A549 (cell line): ENCODE measurements at regions not wholly inside any gene's neighbourhood (a gene's known extent, or its start where the extent isn't known, plus 50 kb on each side); places are given as distances from the start of the nearest gene placed in this dataset.

Experiments used
- ATAC-seq, 2 experiments: fragments of 200-7000 bp in 1 of 2; fragments of >200 bp in 1 of 2; cut with Nextera tagmentation in 1 of 2; cut with Tn5 transposase in 1 of 2; 3 replicates each; pipeline versions ENCODE4 v1.8.0 to v1.9.1; 2018 to 2020; ENCODE audit warnings: mild to moderate bottlenecking in 1 of 2, moderate library complexity in 1 of 2
- CTCF ChIA-PET: fragments of 300-600 bp; sonication (Branson Sonifier 250); formaldehyde crosslinking; extraction: SDS; loops from one replicate; lab custom pipeline; 2021; ENCODE audit warnings: antibody characterized with exemption, inconsistent platforms; lab: Yijun Ruan, JAX
- POLR2A ChIA-PET: fragments of 350-600 bp; formaldehyde crosslinking; extraction: SDS; loops from one replicate; lab custom pipeline; 2021; ENCODE audit warnings: antibody characterized with exemption, inconsistent platforms; lab: Yijun Ruan, JAX
- DNase-seq, 2 experiments: peaks; one replicate each; pipeline versions ENCODE4 v3.0.0 to v3.0.0-alpha.2; 2011 to 2016; ENCODE audit warnings: low read depth in 1 of 2, low spot score in 1 of 2
- FAIRE-seq: peaks from 2 replicates; lab custom pipeline; 2011; peaks lifted over from hg19 to GRCh38; lab: Jason Lieb, UNC
- H3K27ac ChIP-seq, 2 experiments: fragments of >200 bp; sonication (Bioruptor Twin); formaldehyde crosslinking; 3 replicates each; pipeline ENCODE4 v1.5.1; 2016 to 2017
- H3K4me1 ChIP-seq: fragments of >200 bp; sonication (Bioruptor Twin); formaldehyde crosslinking; 3 replicates; pipeline ENCODE4 v1.6.1; 2016
- H3K4me2 ChIP-seq: fragments of >200 bp; sonication (Bioruptor Twin); formaldehyde crosslinking; 3 replicates; pipeline ENCODE4 v1.6.1; 2016
- H3K4me3 ChIP-seq: fragments of >200 bp; sonication (Bioruptor Twin); formaldehyde crosslinking; 3 replicates; pipeline ENCODE4 v1.5.1; 2016
- H3K9me3 ChIP-seq: fragments of >200 bp; sonication (Bioruptor Twin); formaldehyde crosslinking; 3 replicates; pipeline ENCODE4 v1.6.1; 2016
- CBX2 ChIP-seq: fragments of 200-600 bp; sonication (generic); IDR thresholded peaks from 2 replicates; pipeline ENCODE4 v1.6.1; 2016; ENCODE audit warnings: low read depth, mild to moderate bottlenecking, borderline replicate concordance
- CBX8 ChIP-seq: fragments of 200-600 bp; sonication (generic); IDR thresholded peaks from 2 replicates; pipeline ENCODE4 v1.6.1; 2016
- CEBPB ChIP-seq, 2 experiments: fragments of >200 bp in 1 of 2; sonication (Bioruptor Twin) in 1 of 2; formaldehyde crosslinking in 1 of 2; IDR thresholded peaks; 2 replicates each; pipeline ENCODE4 v1.6.1; 2012 to 2016
- CHD4 ChIP-seq: fragments of 200-600 bp; sonication (generic); IDR thresholded peaks from 2 replicates; pipeline ENCODE4 v1.6.1; 2016; ENCODE audit warnings: antibody characterized with exemption, mild to moderate bottlenecking, borderline replicate concordance
- EHMT2 ChIP-seq: fragments of 200-600 bp; sonication (generic); IDR thresholded peaks from 2 replicates; pipeline ENCODE4 v1.6.1; 2016; ENCODE audit warnings: antibody characterized with exemption, low read depth, mild to moderate bottlenecking, moderate library complexity
- FOXS1 ChIP-seq: fragments of 250-450 bp; sonication (Bioruptor Pico); IDR thresholded peaks from 2 replicates; pipeline ENCODE4 v1.5.0; 2020; ENCODE audit warnings: mild to moderate bottlenecking, moderate library complexity
- HDAC2 ChIP-seq: fragments of 200-600 bp; sonication (generic); IDR thresholded peaks from 2 replicates; pipeline ENCODE4 v1.6.1; 2016
- HEYL ChIP-seq: fragments of 250-450 bp; sonication (Bioruptor Pico); IDR thresholded peaks from 2 replicates; pipeline ENCODE4 v1.8.0; 2021; ENCODE audit warnings: mild to moderate bottlenecking, moderate library complexity
- HMGXB4 ChIP-seq: fragments of 250-450 bp; sonication (Bioruptor Pico); IDR thresholded peaks from 2 replicates; pipeline ENCODE4 v1.5.0; 2021; ENCODE audit warnings: mild to moderate bottlenecking, moderate library complexity, borderline replicate concordance
- HOXA7 ChIP-seq: fragments of 250-450 bp; sonication (Bioruptor Pico); IDR thresholded peaks from 2 replicates; pipeline ENCODE4 v1.5.0; 2020; ENCODE audit warnings: mild to moderate bottlenecking, moderate library complexity
- HOXB13 ChIP-seq: fragments of 250-450 bp; sonication (Bioruptor Pico); IDR thresholded peaks from 2 replicates; pipeline ENCODE4 v1.5.0; 2020; ENCODE audit warnings: low read depth, mild to moderate bottlenecking, moderate library complexity
- HOXB5 ChIP-seq: fragments of 250-450 bp; sonication (Bioruptor Pico); IDR thresholded peaks from 2 replicates; pipeline ENCODE4 v1.5.0; 2020; ENCODE audit warnings: mild to moderate bottlenecking, moderate library complexity
- JUNB ChIP-seq: fragments of >200 bp; sonication (Bioruptor Twin); formaldehyde crosslinking; IDR thresholded peaks from 2 replicates; pipeline ENCODE4 v1.6.1; 2016
- MAFK ChIP-seq: fragments of 450-650 bp; IDR thresholded peaks from 2 replicates; pipeline ENCODE4 v1.6.1; 2014; ENCODE audit not compliant: partially characterized antibody
- MAX ChIP-seq: IDR thresholded peaks from 2 replicates; pipeline ENCODE4 v1.6.1; 2012
- MAZ ChIP-seq: fragments of 150-350 bp; IDR thresholded peaks from 2 replicates; pipeline ENCODE4 v1.6.1; 2014; ENCODE audit warnings: antibody characterized with exemption, low read depth, low read length, borderline replicate concordance
- MYC ChIP-seq: IDR thresholded peaks from 2 replicates; pipeline ENCODE4 v1.6.1; 2012; ENCODE audit warnings: mild to moderate bottlenecking, inconsistent platforms, low read length, improper control_type of control experiment, borderline replicate concordance
- NFE2L2 ChIP-seq: fragments of 150-350 bp; conservative IDR thresholded peaks from 2 replicates; pipeline ENCODE4 v1.6.1; 2014; ENCODE audit warnings: low read length
- NPAS2 ChIP-seq: fragments of 250-450 bp; sonication (Bioruptor Pico); IDR thresholded peaks from 2 replicates; pipeline ENCODE4 v1.8.0; 2022; ENCODE audit warnings: mild to moderate bottlenecking, moderate library complexity, borderline replicate concordance
- NR3C1 ChIP-seq: fragments of >200 bp; sonication (Bioruptor Twin); formaldehyde crosslinking; IDR thresholded peaks from 3 replicates; pipeline ENCODE4 v1.6.1; 2017
- POLR2A ChIP-seq: IDR thresholded peaks from 2 replicates; pipeline ENCODE4 v1.6.1; 2012; ENCODE audit warnings: mild to moderate bottlenecking, low read length
- POLR2AphosphoS2 ChIP-seq: conservative IDR thresholded peaks from 2 replicates; pipeline ENCODE4 v1.6.1; 2012; ENCODE audit warnings: low read length, improper control_type of control experiment, inconsistent platforms
- RAD21 ChIP-seq, 2 experiments: fragments of >200 bp in 1 of 2; sonication (Bioruptor Twin) in 1 of 2; formaldehyde crosslinking in 1 of 2; IDR thresholded peaks in 1 of 2; conservative IDR thresholded peaks in 1 of 2; 2 replicates in 1 of 2; 3 replicates in 1 of 2; pipeline ENCODE4 v1.6.1; 2012 to 2018; ENCODE audit warnings: inconsistent platforms in 1 of 2
- RARB ChIP-seq: fragments of 250-450 bp; sonication (Bioruptor Pico); IDR thresholded peaks from 2 replicates; pipeline ENCODE4 v1.8.0; 2021; ENCODE audit warnings: mild to moderate bottlenecking, moderate library complexity
- RCOR1 ChIP-seq: fragments of 150-350 bp; IDR thresholded peaks from 2 replicates; pipeline ENCODE4 v1.6.1; 2014; ENCODE audit warnings: antibody characterized with exemption, low read length, low read depth
- SMC3 ChIP-seq: fragments of >200 bp; sonication (Bioruptor Twin); formaldehyde crosslinking; IDR thresholded peaks from 3 replicates; pipeline ENCODE4 v1.6.1; 2018; ENCODE audit warnings: inconsistent platforms
- ZC3H11A ChIP-seq: fragments of 450-650 bp; IDR thresholded peaks from 2 replicates; pipeline ENCODE4 v1.6.1; 2014; ENCODE audit warnings: antibody characterized with exemption, mild to moderate bottlenecking
- ZFP36 ChIP-seq: fragments of 450-650 bp; IDR thresholded peaks from 2 replicates; pipeline ENCODE4 v1.6.1; 2014; ENCODE audit warnings: borderline replicate concordance; ENCODE audit not compliant: partially characterized antibody
- ZSCAN20 ChIP-seq: fragments of 250-450 bp; sonication (Bioruptor Pico); IDR thresholded peaks from 2 replicates; pipeline ENCODE4 v1.8.0; 2022; ENCODE audit warnings: mild to moderate bottlenecking, moderate library complexity
- WGBS: methylation state at CpG from one replicate; pipeline ENCODE4 v1.1.6; 2017; ENCODE audit errors: missing lambda C conversion rate; 5-methylcytosine and 5-hydroxymethylcytosine counted together
- TF ChIP-seq, protein P1 (sequence below): fragments of >200 bp; sonication (Bioruptor Twin); formaldehyde crosslinking; IDR thresholded peaks from 2 replicates; pipeline ENCODE4 v1.6.1; 2016
- TF ChIP-seq, protein P2 (sequence below): IDR thresholded peaks from 2 replicates; pipeline ENCODE4 v1.6.1; 2012

- CTCF ChIA-PET, result interaction anchor here (1.3 kb wide), 1 partner anchor 41 kb away, joined by 3 read pairs; no protein-coding TSS in a partner anchor
- ATAC-seq, result no peak
- 15% methylated on average over 2 of the region's 2 CpGs for WGBS
These were observed 158.6 kb upstream of the RIMS1 start for GRCh38 chr6:71727632-71728294.

DNA sequence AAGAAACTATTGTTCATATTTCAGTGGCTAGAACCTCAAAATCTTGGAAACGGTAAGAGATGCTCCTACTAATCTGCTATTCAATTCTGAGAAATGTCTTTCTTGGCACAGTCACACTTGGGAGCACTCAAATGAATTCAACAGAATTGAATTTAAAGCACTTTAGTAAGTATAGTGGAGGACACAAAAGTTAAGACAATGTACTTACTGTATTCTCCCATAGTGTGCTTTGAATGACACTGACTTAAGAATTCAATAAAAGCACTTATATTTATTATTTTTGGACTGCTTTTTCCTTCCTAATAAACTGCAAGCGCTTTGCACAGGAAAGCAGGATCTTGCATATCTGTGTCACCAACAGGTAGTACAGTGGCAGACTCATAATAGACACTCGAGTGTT lies 156.1 kb upstream of the RIMS1 start:
- Histone ChIP-seq H3K27ac (no peak overlapping the region), H3K9me3 (no peaks in the 10 kb centered on the region), H3K4me1 (no peaks in the 10 kb centered on the region), H3K4me2 (no peak overlapping the region), H3K4me3 (no peak overlapping the region)
- POLR2A ChIA-PET, result no interaction called here
- FAIRE-seq (no peak), ATAC-seq (no peak), DNase-seq (no peak)
- CTCF ChIA-PET, result no interaction called here
- TF ChIP-seq MAZ (no peak), CBX2 (no peak), NR3C1 (no peak), JUNB (no peak), NFE2L2 (no peak), EHMT2 (no peak), HOXA7 (CRISPR knock-in tag) (no peak)
- WGBS, result 29% methylated on average over 3 of the region's 3 CpGs

More at GRCh38 chr6:71727632-71728294, 158.6 kb upstream of the RIMS1 start:
- H3K4me3 ChIP-seq, result no peak overlapping the region
- no peak overlapping the region for H3K4me2 ChIP-seq
- FAIRE-seq, result no peak
- H3K4me1 ChIP-seq, result no peaks in the 10 kb centered on the region
- no peak for TF ChIP-seq MAFK
- TF ChIP-seq NFE2L2, result no peak
- no peak for TF ChIP-seq POLR2A
- TF ChIP-seq EHMT2, result no peak
- no peak for TF ChIP-seq HEYL
- TF ChIP-seq, protein P1, sequence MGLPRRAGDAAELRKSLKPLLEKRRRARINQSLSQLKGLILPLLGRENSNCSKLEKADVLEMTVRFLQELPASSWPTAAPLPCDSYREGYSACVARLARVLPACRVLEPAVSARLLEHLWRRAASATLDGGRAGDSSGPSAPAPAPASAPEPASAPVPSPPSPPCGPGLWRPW, result no peak
- no peak for TF ChIP-seq HMGXB4
- TF ChIP-seq HDAC2, result no peak
- no peak for TF ChIP-seq CHD4
- TF ChIP-seq ZFP36, result no peak
- no peak for TF ChIP-seq ZSCAN20 (CRISPR knock-in tag)
- TF ChIP-seq CEBPB (IDR thresholded peaks at IDR 0.05), result no peak
- no peak for TF ChIP-seq MAX
- no peak for TF ChIP-seq NR3C1
- TF ChIP-seq CBX8, result no peak
- TF ChIP-seq SMC3, result no peak
- no peak for TF ChIP-seq POLR2AphosphoS2
- TF ChIP-seq FOXS1, result no peak
- TF ChIP-seq RARB (CRISPR knock-in tag), result no peak
- no peak for TF ChIP-seq CBX2
- TF ChIP-seq, all 56 proteins: peak for 0
- POLR2A ChIA-PET, result no interaction called here
- Histone ChIP-seq H3K27ac (no peak overlapping the region), H3K9me3 (no peaks in the 10 kb centered on the region)
- DNase-seq, result no peak

DNA sequence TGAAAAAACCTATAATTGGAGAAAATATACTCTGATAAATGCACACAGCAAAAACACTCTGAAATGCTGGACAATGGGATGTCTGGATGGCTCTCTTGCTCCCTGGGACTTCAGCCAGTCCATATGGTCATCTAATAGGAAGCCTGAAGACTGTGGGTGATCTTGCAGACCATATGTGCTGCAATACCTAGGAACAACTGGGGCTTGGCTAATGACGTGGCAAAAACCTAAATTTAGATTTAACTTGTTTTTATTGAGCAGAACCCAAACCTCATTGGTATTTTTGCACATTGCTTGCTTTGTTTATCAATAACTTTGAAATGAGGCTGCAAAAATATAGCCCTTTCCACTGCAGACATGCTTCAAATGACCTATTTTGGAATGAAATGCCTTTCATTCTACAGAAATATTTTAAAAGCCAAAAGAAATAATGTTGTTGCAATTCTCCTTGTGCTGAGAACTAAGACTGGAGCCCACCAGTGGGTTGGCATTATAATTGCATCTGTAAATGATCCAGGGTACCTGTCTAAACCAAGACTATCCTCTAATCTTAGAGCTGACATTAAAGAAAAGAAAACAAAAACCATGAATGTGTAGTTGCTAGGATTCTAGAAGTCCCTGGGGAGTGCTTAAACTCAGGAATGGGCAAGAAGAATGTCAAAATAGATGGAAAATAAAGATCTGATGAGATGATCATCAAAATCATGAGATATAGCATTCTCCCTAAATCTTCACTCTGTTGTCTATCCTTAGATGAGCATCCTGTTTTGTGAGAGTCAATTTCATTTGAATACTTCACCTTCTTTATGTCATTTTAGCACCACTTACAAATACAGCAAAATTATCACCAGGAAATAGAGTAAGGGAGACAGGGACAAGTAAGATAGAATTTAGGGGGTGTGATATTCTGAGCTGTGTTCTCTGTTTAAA lies 152.1 kb upstream of the RIMS1 start:
- Histone ChIP-seq H3K9me3 (no peaks in the 10 kb centered on the region), H3K4me1 (no peaks in the 10 kb centered on the region), H3K4me3 (no peak overlapping the region), H3K4me2 (no peak overlapping the region), H3K27ac (no peak overlapping the region)
- ChIA-PET POLR2A (no interaction called here), CTCF (no interaction called here)
- DNase-seq (no peak), FAIRE-seq (no peak), ATAC-seq (no peak)
- WGBS, result 0% methylated on average over 1 of the region's 1 CpG
- no peak for TF ChIP-seq ZC3H11A
- no peak for TF ChIP-seq RCOR1
- no peak for TF ChIP-seq MAX
- no peak for TF ChIP-seq CHD4
- TF ChIP-seq HOXB5 (CRISPR knock-in tag), result no peak
- TF ChIP-seq RAD21 (conservative IDR thresholded peaks at IDR 0.05 in 1 of 2, IDR thresholded peaks at IDR 0.05 in 1 of 2), result no peak
- TF ChIP-seq CEBPB (IDR thresholded peaks at IDR 0.05), result no peak
- TF ChIP-seq, protein P1, result no peak
- TF ChIP-seq MYC, result no peak
- no peak for TF ChIP-seq HEYL
- TF ChIP-seq SMC3, result no peak
- TF ChIP-seq HOXB13 (CRISPR knock-in tag), result no peak
- TF ChIP-seq, protein P2, sequence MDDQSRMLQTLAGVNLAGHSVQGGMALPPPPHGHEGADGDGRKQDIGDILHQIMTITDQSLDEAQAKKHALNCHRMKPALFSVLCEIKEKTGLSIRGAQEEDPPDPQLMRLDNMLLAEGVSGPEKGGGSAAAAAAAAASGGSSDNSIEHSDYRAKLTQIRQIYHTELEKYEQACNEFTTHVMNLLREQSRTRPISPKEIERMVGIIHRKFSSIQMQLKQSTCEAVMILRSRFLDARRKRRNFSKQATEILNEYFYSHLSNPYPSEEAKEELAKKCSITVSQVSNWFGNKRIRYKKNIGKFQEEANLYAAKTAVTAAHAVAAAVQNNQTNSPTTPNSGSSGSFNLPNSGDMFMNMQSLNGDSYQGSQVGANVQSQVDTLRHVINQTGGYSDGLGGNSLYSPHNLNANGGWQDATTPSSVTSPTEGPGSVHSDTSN, result no peak
- no peak for TF ChIP-seq POLR2A
- TF ChIP-seq NPAS2 (CRISPR knock-in tag), result no peak
